ENCODE measurements at regions not wholly inside any gene's neighbourhood (a gene's known extent, or its start where the extent isn't known, plus 50 kb on each side); places are given as distances from the start of the nearest gene placed in this dataset.

- no peak overlapping the region for H3K4me3 ChIP-seq (ENCODE audit: low read depth, low read length)
- no peak for TF ChIP-seq CTCF (conservative IDR thresholded peaks at IDR 0.05; ENCODE audit: low read depth, low read length)
- DNase-seq (ENCODE audit: low read depth) = no peak
Observed at GRCh38 chr14:49019467-49020115, 566.6 kb downstream of the RPS29 start.

- no peak for TF ChIP-seq CTCF (conservative IDR thresholded peaks at IDR 0.05; ENCODE audit: low read depth, low read length)
- peak; percentile 4 for DNase-seq (ENCODE audit: low read depth)
- H3K4me3 ChIP-seq (ENCODE audit: low read depth, low read length) = no peak overlapping the region
Observed at GRCh38 chr14:49017447-49017846, 568.7 kb downstream of the RPS29 start.

DNA sequence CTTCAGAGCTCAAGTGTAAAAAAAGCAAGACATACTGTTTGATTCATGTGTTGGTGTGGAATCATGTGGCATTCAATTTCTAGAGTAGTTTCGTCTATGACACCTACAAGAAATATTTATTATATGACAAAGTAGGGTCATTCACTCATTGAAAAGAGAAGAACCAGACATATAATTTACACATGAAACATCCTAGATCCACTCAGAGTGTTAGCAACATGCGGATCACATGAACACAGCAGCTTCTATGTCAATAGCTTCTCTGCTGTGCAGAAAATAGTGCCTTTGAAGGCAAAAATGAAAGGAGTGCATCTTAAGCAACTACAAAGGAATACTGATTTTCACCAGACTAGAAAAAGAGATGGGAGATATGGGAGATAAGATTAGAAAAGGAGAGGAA is 569.8 kb downstream of the RPS29 start:
- H3K4me3 ChIP-seq (ENCODE audit: low read depth, low read length) = no peak overlapping the region
- no peak for TF ChIP-seq CTCF (conservative IDR thresholded peaks at IDR 0.05; ENCODE audit: low read depth, low read length)
- DNase-seq (ENCODE audit: low read depth) = no peak

GRCh38 chr14:49014476-49014875 is 571.7 kb downstream of the RPS29 start:
- DNase-seq (ENCODE audit: low read depth) = no peak
- H3K4me3 ChIP-seq (ENCODE audit: low read depth, low read length) = no peak overlapping the region
- no peak for TF ChIP-seq CTCF (conservative IDR thresholded peaks at IDR 0.05; ENCODE audit: low read depth, low read length)

GRCh38 chr14:49008363-49008762 is 577.8 kb downstream of the RPS29 start:
- TF ChIP-seq CTCF (conservative IDR thresholded peaks at IDR 0.05; ENCODE audit: low read depth, low read length) = no peak
- H3K4me3 ChIP-seq (ENCODE audit: low read depth, low read length) = no peak overlapping the region
- no peak for DNase-seq (ENCODE audit: low read depth)

DNA sequence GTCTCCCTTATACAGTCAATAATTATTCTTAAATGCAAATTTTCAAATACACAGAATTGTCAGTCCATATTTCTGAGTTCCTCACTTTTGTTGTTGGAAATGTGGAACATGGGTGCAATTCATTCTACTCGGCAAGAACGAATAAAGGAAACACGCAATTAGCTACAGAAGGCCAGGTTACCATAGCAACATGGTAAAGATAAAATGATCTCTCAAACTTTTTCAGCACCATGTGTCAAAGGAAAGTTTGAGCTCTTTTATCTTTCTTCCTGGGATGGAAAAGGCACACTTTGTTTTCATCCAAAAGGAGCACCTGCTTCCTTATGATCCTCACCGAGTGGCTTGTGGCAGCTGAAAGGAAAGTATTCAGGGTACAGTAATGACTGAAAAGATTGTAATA is 595.0 kb downstream of the RPS29 start:
- H3K4me3 ChIP-seq (ENCODE audit: low read depth, low read length) = no peak overlapping the region
- no peak for DNase-seq (ENCODE audit: low read depth)
- TF ChIP-seq CTCF (conservative IDR thresholded peaks at IDR 0.05; ENCODE audit: low read depth, low read length) = no peak

DNA sequence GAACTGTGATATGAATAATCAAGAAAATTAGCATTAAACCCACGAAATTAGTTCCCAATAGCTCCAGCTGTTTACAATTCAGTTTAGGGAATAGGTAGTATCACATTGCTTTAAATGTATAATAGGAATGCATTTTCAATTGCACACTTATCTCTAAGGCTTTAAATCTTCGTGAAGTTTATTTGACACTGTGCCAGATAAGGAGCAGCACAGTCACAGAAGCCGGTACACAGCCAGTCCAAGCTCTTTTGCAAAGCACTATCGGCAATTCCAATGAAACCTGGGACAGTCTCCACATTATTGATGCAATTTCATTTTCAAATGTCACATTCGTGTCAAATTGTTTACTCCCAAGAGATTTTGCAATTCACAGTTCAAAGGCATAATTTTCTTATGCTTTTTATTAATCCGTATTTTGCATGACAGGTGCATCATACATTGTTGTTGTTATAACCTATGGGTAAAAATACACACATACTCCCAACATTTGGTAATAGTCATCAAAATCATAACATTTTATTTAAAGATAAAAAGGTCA is 602.8 kb downstream of the RPS29 start:
- no peak for DNase-seq (ENCODE audit: low read depth)
- TF ChIP-seq CTCF (conservative IDR thresholded peaks at IDR 0.05; ENCODE audit: low read depth, low read length) = no peak
- H3K4me3 ChIP-seq (ENCODE audit: low read depth, low read length) = no peak overlapping the region
